ENCODE measurements at regions not wholly inside any gene's neighbourhood (a gene's known extent, or its start where the extent isn't known, plus 50 kb on each side); places are given as distances from the start of the nearest gene placed in this dataset.

GRCh38 chr3:159130108-159130507, 328.3 kb downstream of the MFSD1 start:
- H3K4me3 Mint-ChIP-seq: no peak overlapping the region
- Histone ChIP-seq H3K9me3 (ENCODE audit: control insufficient read depth, low read length) (no peaks in the 10 kb centered on the region), H3K9ac (ENCODE audit: extremely low read depth, low read length, poor library complexity, severe bottlenecking) (no peak overlapping the region), H3K4me1 (ENCODE audit: control insufficient read depth, insufficient read depth, low read length) (no peaks in the 10 kb centered on the region), H3K27me3 (ENCODE audit: control insufficient read depth, insufficient read depth, low read length, poor library complexity, severe bottlenecking) (peaks cover 43% of the 10 kb centered on the region), H3K36me3 (ENCODE audit: control insufficient read depth, insufficient read depth, low read length) (no peaks in the 10 kb centered on the region), H3K27ac (ENCODE audit: low read depth, low read length) (no peak overlapping the region), H3K4me3 (ENCODE audit: low read length) (no peak overlapping the region)
- no peaks in the 10 kb centered on the region for H3K9me3 Mint-ChIP-seq
- peak; percentile 85 for DNase-seq
- whole genome bisulfite sequencing, 2 experiments (ENCODE audit: insufficient coverage in 1 of 2, insufficient read length in 1 of 2): 2% methylated on average over 1 of the region's 1 CpG; no CpG with 5 or more reads in 1 of the 2 experiments
- peaks cover 27% of the 10 kb centered on the region for H3K27me3 Mint-ChIP-seq (ENCODE audit: insufficient read depth)
- peaks cover 25% of the 10 kb centered on the region for H3K4me1 Mint-ChIP-seq
- H3K27ac Mint-ChIP-seq: no peak overlapping the region
- H3K36me3 Mint-ChIP-seq (ENCODE audit: low read depth): no peaks in the 10 kb centered on the region
- peak; percentile 87 for TF ChIP-seq CTCF (conservative IDR thresholded peaks at IDR 0.05)

- H3K27me3 ChIP-seq (ENCODE audit: control insufficient read depth, insufficient read depth, low read length, poor library complexity, severe bottlenecking): peaks cover 43% of the 10 kb centered on the region
- no peaks in the 10 kb centered on the region for H3K9me3 Mint-ChIP-seq
- no peaks in the 10 kb centered on the region for H3K9me3 ChIP-seq (ENCODE audit: control insufficient read depth, low read length)
- H3K4me3 Mint-ChIP-seq: no peak overlapping the region
- H3K36me3 ChIP-seq (ENCODE audit: control insufficient read depth, insufficient read depth, low read length): no peaks in the 10 kb centered on the region
- H3K9ac ChIP-seq (ENCODE audit: extremely low read depth, low read length, poor library complexity, severe bottlenecking): no peak overlapping the region
- H3K36me3 Mint-ChIP-seq (ENCODE audit: low read depth): no peaks in the 10 kb centered on the region
- H3K4me3 ChIP-seq (ENCODE audit: low read length): no peak overlapping the region
- no peaks in the 10 kb centered on the region for H3K4me1 ChIP-seq (ENCODE audit: control insufficient read depth, insufficient read depth, low read length)
- peaks cover 25% of the 10 kb centered on the region for H3K4me1 Mint-ChIP-seq
- no peak overlapping the region for H3K27ac Mint-ChIP-seq
- no peak for TF ChIP-seq CTCF (conservative IDR thresholded peaks at IDR 0.05)
- no peak overlapping the region for H3K27ac ChIP-seq (ENCODE audit: low read depth, low read length)
- peaks cover 25% of the 10 kb centered on the region for H3K27me3 Mint-ChIP-seq (ENCODE audit: insufficient read depth)
- no peak for DNase-seq
Measured at GRCh38 chr3:159131376-159131775, 329.5 kb downstream of the MFSD1 start.

- H3K9ac ChIP-seq (ENCODE audit: extremely low read depth, low read length, poor library complexity, severe bottlenecking): no peak overlapping the region
- no peak overlapping the region for H3K27ac Mint-ChIP-seq
- H3K36me3 ChIP-seq (ENCODE audit: control insufficient read depth, insufficient read depth, low read length): no peaks in the 10 kb centered on the region
- peaks cover 31% of the 10 kb centered on the region for H3K27me3 Mint-ChIP-seq (ENCODE audit: insufficient read depth)
- TF ChIP-seq CTCF (conservative IDR thresholded peaks at IDR 0.05): no peak
- peaks cover 59% of the 10 kb centered on the region for H3K27me3 ChIP-seq (ENCODE audit: control insufficient read depth, insufficient read depth, low read length, poor library complexity, severe bottlenecking)
- no peak overlapping the region for H3K4me3 Mint-ChIP-seq
- H3K4me1 ChIP-seq (ENCODE audit: control insufficient read depth, insufficient read depth, low read length): peaks cover 2% of the 10 kb centered on the region
- no peak for DNase-seq
- no peaks in the 10 kb centered on the region for H3K9me3 ChIP-seq (ENCODE audit: control insufficient read depth, low read length)
- peaks cover 15% of the 10 kb centered on the region for H3K4me1 Mint-ChIP-seq
- H3K36me3 Mint-ChIP-seq (ENCODE audit: low read depth): no peaks in the 10 kb centered on the region
- no peak overlapping the region for H3K27ac ChIP-seq (ENCODE audit: low read depth, low read length)
- H3K4me3 ChIP-seq (ENCODE audit: low read length): no peak overlapping the region
- H3K9me3 Mint-ChIP-seq: no peaks in the 10 kb centered on the region
- WGBS, 2 experiments (ENCODE audit: insufficient coverage in 1 of 2, insufficient read length in 1 of 2): 70 to 84% methylated on average over 3 of the region's 3 CpGs
Measured at GRCh38 chr3:159137949-159138348, 336.1 kb downstream of the MFSD1 start.

Measured in endodermal cell (in vitro differentiated cells).